GM12892 (cell line): ENCODE measurements at regions not wholly inside any gene's neighbourhood (a gene's known extent, or its start where the extent isn't known, plus 50 kb on each side); places are given as distances from the start of the nearest gene placed in this dataset.

Source experiments
- POLR2A ChIP-seq: IDR thresholded peaks from 2 replicates; pipeline ENCODE4 v1.6.1; 2011; ENCODE audit warnings: low read depth, low read length, control low read depth
- POLR2AphosphoS5 ChIP-seq: IDR thresholded peaks from 2 replicates; pipeline ENCODE4 v1.6.1; 2011; ENCODE audit warnings: low read depth, low read length, control low read depth
- TAF1 ChIP-seq: IDR thresholded peaks from 2 replicates; pipeline ENCODE4 v1.6.1; 2011; ENCODE audit warnings: low read depth, mild to moderate bottlenecking, control low read depth, low read length, borderline replicate concordance

DNA sequence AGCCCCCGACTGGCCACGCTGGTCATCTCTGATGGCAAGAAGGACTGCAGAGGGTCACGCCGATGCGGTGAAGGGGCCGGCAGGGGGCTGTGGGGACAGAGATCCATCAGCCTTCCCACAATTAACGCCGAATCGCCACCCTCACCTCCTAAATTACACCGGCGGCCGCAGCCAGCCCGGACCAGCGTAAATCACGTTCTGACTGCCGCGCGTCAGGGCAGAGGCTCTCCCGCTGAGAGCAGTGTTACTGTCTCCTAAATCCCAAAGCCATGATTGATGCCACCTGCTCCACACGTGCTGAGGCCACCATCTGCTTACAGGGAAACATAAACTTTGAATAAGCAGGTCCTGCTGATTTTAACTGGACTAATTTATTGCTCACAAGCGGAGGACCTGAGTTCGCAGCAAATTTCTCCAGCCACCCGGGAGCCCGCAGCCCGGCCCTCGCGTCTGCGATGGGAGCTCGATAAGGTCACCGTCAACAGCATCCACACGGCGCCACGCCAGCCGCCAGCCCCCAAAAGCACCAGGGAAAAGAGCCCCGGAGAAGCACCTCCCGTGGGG is 127.3 kb upstream of the NKX1-1 start:
- TF ChIP-seq POLR2AphosphoS5 = no peak
- no peak for TF ChIP-seq POLR2A
- no peak for TF ChIP-seq TAF1
